RCC 7860 (cell line): ENCODE measurements at regions not wholly inside any gene's neighbourhood (a gene's known extent, or its start where the extent isn't known, plus 50 kb on each side); places are given as distances from the start of the nearest gene placed in this dataset.

Source experiments
- DNase-seq: peaks from one replicate; pipeline ENCODE4 v3.0.0-alpha.2; 2015; ENCODE audit warnings: low spot score
- FAIRE-seq: peaks from 2 replicates; lab custom pipeline; 2012; peaks lifted over from hg19 to GRCh38; lab: Jason Lieb, UNC

DNA sequence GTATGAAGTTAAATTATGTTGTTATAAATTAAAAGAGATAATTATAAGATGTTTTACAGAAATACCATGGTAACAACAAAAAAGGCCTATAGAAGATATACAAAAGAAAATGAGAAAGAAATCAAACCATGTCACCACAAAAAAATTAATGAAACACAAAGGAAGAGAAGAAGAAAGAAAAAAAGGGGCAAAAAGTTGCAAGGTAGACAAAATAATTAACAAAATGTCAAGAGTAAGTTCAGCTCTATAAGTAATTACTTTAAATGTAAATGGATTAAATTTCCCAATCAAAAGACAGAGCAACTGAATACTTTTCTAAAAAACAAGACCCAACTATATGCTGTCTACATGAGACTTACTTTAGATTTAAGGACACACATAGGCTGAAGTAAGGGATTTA lies 378.4 kb upstream of the FSHR start:
- no peak for DNase-seq
- FAIRE-seq = no peak

DNA sequence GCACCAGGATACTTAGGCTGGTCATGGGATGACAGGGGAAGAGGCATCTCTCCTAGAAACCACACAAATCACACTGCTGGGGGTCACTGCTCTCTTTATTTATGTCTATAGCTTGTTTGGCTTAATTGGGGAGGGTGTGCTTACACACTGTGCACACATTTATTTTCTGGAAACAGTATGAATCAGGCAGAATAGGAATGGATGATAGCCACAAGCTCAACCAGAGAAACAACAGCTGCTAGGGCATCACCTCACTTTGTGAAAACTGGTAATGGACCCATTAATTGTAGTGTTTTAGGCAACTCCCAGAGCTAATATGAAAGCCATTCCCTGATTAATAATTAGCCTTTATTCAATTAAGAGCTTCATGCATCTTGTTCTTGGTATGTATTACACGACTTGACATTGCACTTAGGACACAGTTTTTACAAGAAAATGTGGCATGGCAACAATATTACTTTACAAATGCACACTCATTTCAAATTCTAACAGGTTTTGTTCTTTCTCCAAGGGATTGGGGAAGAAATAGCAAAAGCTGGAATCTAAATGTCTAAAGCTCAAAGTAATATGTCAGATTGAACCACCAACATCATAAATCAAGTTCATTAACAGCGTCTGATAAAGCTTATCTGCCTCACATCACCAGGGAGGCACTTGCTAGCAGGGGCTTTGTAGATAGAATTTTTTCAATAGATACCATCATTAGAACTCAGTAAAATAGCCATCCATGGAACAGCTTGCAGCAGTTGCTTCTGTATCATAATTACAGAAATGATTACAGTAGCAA lies 361.9 kb upstream of the FSHR start:
- FAIRE-seq (no peak), DNase-seq (no peak)

DNA sequence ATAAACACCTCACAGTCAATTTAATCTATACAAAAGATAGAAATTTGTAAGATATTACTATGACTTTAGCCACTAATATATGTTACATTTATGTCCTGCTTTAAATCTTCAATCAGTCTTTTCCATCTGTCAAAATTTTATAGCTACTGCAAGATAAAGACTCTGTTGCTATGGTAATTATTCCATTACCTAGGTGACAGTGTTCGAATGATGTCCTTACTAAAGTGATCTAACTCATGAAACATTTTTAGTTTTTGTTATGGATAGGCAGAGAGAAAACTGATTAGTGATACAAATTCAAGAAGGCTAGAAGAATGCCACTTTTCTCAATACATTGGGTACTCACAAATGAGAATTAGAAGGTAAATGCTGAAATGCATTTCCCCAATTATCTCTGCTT lies 359.9 kb upstream of the FSHR start:
- DNase-seq = no peak
- no peak for FAIRE-seq

DNA sequence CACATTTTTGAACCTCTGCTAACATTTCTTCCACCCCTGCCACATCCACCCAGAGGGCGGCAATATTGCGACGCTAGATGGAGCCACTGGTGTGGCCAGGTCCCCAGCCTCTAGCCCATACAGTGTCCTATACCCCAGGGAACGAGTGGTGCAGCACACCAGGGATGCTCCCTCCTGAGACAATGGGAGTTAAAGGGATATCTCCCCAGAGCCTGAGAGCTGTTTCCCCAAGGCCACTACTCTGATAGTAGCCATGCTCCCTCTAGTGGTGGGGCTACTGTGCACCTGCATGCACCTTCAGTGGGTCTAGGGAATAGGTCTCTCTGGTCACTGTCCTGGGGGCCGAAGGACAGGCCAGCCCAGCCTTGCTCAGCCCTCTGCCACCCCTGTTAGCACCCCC lies 336.4 kb upstream of the FSHR start:
- FAIRE-seq = no peak
- DNase-seq = no peak

DNA sequence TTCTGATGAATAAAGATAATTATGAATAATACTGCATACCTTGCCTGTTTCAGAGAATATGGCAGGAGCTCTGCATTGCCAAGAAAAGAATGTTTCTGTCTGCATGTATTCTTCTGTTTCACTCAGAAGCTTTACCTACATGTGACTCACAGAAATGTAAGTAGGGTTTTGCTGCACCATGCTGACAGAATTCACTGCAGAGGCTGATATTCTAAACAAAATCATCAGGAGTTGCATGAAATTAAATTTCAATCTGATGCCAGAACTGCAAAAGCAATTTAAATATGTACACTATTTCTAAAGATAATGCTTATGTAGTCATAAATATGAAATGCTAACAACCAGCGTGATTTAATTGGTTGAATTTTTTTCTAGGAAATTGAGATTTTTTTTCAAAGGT lies 332.8 kb upstream of the FSHR start:
- DNase-seq (no peak), FAIRE-seq (no peak)

DNA sequence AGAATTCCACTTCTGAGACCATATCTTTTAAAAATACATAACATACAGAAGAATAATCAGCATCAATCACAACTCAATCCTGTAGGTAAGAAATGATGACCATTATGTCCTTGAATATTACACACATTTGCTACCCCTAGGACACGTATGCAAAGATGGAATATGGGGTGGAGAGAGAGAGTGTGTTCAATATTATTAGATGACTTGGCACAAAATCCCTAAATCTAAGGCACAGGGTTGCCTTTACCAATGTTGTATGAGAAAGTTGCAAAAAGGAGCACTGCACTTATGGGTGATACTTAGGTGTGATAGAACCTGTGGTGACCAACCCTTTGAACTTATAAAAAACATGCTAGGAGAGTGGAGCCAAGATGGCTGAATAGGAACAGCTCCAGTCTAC lies 326.2 kb upstream of the FSHR start:
- DNase-seq = no peak
- no peak for FAIRE-seq

DNA sequence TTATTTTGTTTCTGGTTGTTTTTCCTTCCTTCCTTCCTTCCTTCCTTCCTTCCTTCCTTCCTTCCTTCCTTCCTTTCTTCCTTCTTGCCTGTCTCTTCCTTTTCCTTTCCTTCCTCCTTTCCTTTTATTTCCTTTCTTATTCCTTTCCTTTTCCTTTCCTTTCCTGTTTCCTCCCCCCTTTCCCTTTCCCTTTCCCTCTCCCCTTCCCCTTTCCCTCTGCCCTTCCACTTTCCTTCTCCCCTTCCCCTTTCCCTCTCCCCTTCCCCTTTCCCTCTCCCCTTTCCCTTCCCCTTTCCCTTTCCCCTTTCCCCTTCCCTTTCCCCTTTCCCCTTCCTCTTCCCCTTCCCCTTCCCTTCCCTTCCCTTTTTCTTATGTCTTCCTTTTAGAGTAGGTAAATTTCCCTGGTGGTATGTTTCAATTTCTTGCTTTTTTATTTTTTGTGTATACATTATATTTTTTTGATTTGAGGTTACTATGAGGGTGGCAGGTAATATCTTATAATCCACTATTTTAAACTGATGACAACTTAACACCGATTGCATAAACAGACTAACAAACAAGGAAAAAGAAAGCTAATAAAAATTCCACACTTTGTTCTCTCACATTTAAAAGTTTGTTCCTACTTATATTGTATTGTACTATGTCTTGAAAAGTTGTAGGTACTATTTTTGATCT lies 311.0 kb upstream of the FSHR start:
- FAIRE-seq (no peak), DNase-seq (no peak)

DNA sequence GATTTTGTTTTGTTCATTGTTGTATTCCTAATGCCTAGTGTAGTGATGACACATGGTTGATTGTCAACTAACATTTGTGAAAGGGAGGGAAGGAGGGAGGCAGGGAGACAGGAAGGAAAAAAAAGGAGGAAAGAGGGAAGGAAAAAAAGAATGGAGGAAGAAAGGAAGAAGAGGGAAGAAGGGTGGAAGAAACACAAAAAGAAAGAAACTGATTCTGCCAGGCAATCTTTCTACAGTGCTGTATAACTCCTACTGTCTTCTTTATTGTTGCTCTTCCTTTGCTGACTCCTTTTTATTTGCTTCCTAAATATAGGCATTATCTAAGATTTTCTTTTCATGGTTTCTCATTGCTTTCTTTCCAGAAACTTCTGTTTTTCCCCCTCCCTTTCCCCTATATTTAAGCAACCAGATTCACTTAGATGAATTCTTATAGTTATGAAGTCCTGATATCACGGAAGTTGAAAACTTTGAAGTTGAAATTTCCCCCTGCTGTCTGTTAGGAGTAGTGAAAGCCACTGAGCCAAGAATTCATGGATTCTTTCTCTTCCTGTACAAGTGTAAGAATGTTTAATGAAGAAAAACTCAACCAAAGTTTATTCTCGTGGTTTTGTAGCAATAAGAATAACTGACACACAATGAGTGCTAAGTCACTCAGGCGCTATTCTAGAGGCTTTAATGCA lies 305.1 kb upstream of the FSHR start:
- no peak for FAIRE-seq
- DNase-seq = no peak

DNA sequence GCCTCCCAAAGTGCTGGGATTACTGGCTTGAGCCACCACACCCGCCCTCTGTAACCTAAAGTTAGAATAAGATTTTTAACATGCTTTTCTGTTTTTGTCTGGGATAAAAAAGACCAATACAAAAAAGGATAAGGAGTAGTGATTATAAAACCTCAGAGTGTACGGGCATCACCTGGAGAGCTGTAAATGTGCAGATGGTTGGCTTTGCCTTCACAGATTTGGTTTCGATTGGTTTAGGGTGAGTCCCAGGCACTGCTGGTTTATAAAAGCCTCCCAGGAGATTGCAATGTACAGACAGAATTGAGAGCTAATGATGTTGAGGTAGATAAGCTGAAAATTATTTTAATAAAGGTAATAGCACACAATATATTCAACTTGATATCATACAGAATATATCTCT lies 289.7 kb upstream of the FSHR start:
- no peak for FAIRE-seq
- no peak for DNase-seq

DNA sequence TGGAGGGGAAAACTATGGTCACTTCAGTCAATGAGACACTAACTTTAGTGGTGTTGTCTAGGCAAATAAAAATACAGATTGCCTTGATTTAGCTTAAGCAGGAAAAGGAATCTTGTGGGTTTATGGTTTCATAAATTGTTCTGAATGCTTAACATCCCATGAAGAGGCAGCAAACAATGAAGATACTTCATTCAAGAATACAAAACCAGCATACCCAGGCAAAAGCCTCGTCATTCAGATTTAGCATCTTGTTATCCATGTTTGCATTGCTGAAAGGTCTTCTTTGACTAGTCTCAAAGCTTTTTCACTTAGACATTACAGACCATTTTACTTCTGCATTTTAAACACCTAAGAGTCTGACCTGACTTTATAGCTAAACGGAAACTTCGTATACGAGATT lies 272.7 kb upstream of the FSHR start:
- FAIRE-seq (no peak), DNase-seq (no peak)

DNA sequence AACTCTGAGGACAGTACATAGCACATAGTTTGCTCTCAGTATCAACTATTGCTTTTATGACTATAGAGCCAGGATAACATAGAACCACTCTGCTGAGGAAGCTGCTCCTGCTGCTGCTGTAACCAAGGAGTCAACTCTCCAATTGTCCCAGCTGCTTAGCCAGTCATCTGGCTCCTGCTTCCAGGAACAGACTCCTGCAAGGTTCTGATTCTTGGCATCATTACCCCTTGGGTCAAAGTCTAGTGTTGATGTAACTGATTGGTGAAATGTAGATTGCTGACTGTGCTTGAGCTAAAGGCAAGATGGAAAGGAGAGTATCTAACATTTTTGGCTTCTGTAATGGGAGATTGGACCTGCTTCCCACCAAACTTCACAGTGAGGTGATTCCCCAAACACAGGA lies 261.9 kb upstream of the FSHR start:
- FAIRE-seq (no peak), DNase-seq (no peak)

DNA sequence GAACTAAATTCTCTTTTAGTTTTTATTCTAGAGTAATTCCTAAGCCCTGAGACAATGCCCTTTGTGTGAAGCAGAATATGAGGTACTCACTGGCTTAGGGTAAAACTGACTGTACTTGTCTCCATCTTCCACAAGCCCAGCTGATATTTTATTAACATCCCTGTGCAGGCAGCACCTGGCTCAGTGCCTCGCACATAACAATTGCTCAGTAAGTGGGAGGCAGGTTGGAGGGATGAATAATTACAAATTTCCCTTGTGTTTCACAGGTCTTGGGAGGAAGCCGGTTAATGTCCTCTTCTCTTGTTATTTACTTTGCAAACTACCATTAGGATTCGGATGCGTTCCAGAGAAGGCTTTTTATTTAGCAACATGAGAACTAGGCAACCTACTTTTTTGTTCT lies 249.8 kb upstream of the FSHR start:
- FAIRE-seq (no peak), DNase-seq (no peak)

DNA sequence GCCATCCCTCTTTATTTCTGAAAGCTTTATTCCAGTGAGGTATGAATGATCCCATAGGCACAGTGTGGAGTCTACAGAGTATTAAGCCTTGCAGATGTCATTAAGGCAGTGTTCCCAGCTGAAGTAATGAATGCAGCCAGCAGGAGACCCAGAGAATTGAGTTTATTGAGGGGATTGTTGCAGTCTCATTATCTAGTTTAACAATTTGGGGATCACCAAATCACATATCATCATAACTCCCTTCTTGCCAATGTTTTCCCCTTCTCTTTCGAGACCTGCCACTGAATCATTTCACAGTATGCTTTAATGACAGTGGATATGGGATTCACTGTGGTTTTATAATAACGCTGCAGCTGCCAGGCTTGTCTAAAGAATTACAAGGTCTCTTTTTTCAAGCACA lies 249.3 kb upstream of the FSHR start:
- FAIRE-seq = no peak
- no peak for DNase-seq

DNA sequence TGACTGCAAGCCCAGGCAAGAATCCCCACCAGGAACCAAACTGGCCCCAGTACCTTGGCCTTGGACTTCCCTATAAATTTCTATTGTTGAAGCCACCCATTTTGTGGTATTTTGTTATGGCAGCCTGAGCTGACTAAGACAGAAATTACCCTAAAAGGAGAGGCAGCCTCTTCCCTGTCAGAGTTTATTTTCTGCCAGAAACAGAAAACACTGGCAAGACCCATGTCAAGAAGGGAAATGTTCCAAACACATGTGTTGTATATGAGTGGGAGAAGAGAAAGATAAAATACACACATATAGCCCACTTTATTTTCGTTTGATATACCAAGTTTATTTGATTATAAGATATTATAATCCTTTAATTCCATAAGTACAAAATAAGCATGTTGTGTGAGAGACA lies 225.1 kb upstream of the FSHR start:
- DNase-seq = no peak
- no peak for FAIRE-seq

DNA sequence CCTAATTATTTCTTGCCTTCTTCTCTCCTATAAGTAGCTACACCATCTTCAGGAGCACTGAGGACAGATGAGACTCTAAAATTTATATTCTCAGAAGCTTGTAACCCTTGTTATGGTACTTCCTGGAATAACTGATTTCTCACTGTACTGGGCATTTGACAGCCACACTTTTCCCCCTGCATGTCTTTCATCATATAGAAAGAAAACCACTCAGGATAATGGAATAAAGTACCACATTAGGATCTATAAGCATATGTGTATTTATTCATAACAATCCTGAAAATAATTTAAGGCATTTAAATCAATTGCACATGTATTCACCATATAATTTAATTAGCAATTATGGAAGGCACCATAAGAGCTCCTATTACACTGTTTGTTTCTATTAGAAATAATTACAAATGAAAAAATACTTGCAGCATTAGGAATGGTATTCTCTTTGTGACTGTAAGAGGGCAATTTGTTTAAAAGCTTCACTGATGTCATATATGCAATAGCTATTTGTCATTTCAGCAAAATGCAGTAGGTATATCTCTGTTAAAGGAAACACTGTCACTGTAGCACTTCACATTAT lies 216.9 kb upstream of the FSHR start:
- DNase-seq (no peak), FAIRE-seq (no peak)

DNA sequence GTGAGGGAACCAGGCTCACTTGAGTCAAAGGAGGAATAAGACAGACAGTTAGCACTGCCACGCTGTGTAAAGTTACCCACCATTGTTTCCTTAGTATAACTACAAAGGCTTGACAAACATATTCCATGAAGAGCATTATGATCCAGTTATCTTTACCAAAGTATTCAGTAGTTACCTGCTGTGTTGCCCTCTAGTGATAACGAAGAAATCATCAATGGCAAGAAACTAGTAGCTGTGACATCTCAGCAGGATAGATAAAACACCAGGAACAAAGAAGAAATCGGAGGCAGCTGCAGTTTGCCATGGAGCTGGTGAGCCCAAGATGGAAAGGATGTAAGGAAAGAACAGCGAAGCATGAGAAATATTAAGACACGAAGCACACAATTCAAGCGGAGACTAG lies 215.3 kb upstream of the FSHR start:
- no peak for DNase-seq
- FAIRE-seq = no peak

DNA sequence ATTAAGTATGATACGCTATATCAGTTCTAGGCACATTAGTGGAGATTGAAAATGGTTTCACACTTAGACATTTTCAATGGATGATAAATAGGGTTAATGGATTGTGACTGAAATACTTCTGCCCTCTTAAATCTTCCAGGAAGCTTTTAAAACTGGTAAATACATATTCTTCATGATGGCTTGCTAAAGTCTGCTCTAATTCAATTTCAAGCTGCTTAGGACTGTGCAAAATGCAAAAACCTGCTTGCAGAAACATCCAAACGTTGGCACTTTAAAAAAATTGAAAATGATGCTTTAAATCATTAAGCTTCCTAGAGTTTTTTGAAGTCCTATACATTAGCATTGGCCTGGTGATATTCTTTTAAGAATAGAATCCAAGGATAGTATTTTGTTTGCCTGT lies 214.8 kb upstream of the FSHR start:
- DNase-seq = no peak
- no peak for FAIRE-seq

DNA sequence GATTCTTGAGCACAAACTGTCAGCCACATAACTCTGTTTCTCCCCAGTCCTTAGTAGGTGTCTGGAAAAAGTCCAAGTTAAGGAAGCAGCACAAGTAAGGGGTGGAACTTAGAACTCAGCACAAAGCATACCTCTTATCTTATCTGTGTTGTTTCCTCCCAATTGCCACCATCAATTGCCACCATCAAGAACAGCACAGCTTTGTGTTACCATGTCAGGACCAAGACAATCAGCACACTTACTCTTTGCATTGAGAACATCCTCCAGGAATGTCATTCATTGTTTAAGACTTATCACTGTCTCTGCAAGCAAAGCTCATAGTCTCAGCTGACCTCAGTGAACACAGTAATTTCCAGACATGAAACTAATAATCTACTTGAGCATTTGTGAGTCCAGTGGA lies 212.7 kb upstream of the FSHR start:
- no peak for FAIRE-seq
- DNase-seq = no peak

DNA sequence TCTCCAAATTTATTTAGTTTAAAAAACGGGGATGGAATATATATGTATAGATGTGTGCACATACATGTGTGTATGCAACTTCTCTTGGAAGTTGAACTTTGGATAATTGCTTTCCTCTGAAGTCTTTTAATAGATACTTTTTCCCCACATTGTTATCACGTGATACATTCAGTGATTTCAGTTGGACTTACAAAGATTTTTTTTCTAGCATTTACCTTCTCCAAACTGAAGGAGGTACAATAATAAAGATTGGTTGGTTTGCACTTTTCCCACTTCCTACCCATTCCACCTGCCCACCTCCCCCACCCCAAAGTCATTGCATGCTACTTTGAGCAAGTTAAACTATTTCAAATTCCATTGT lies 206.1 kb upstream of the FSHR start:
- FAIRE-seq (no peak), DNase-seq (no peak)

DNA sequence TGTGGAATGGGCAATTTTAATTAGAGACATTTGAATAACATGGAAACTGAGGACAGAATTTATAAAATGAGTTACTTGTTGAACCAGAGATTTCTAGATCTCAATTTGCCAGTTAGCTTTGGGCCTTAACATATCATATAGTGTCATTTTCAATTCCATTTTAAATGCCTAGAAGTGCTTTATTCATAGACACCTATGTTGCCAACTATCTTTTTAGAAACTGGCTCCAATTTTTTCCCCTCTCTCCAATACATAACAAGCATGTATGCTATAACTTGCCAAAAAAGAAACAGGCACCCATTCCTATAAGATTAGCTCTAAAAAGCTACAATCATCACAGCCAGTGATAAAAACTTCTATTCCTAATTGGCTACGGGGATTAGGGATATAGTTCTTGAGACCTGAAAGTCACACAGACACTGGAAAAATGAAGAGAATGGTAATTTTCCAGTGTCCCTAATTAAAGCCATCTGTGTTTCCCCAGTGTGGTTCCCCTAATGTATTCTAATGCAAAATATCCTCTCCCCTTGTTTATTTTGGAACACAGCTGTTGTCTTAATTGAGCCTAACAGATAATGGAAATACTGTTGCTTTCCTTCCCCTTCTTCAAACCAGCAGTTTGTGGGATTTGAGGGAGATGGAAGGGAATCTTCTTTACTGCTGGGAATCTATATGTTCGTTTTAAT lies 205.5 kb upstream of the FSHR start:
- FAIRE-seq = no peak

DNA sequence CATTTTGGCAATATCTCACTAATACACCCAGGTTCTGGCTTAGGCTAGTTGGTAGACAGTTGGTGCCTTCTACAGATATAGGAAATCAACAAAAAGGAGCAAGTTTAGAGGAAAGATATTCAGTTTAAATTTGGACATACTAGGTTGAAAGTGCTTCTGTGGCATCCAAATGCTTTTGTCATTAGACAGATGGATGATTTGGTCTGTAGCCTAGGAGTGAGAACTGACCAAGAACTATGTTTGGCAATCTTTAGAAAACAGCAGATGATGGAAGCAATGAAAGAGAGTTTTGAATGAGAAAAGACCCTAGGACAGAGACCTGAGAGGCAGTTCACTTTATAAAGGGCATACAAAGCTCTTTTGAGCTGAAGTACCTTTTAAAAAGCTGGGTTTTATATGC lies 201.3 kb upstream of the FSHR start:
- FAIRE-seq (no peak), DNase-seq (no peak)

More for the DNA sequence above, 205.5 kb upstream of the FSHR start:
- no peak for DNase-seq
